Transverse colon (tissue), 4 donors: ENCODE measurements at regions not wholly inside any gene's neighbourhood (a gene's known extent, or its start where the extent isn't known, plus 50 kb on each side); places are given as distances from the start of the nearest gene placed in this dataset.

Experiments
- DNase-seq: peaks from one replicate; pipeline ENCODE4 v3.0.0-alpha.2; 2019
- H3K27ac ChIP-seq, 4 donors: fragments of 200-600 bp; sonication (generic); 2 replicates each; pipeline ENCODE4 v1.5.1; 2016 to 2018; ENCODE audit warnings: inconsistent platforms in 4 of 4
- H3K27me3 ChIP-seq: fragments of 200-600 bp; sonication (generic); 2 replicates; pipeline ENCODE4 v1.5.1; 2017; ENCODE audit warnings: inconsistent platforms
- H3K36me3 ChIP-seq, 4 donors: fragments of 200-600 bp; sonication (generic); 2 replicates each; pipeline ENCODE4 v1.5.1; 2017 to 2019; ENCODE audit warnings: inconsistent platforms in 4 of 4
- H3K4me1 ChIP-seq, 4 donors: fragments of 200-600 bp; sonication (generic); 2 replicates each; pipeline ENCODE4 v1.5.1; 2017 to 2020; ENCODE audit warnings: inconsistent platforms in 4 of 4
- H3K4me3 ChIP-seq, 4 donors: fragments of 200-600 bp; sonication (generic); 1 replicate in 1 of 4; 2 replicates in 3 of 4; pipeline versions ENCODE4 v1.5.1 to v1.6.1; 2017 to 2019; ENCODE audit warnings: inconsistent platforms in 4 of 4
- H3K9me3 ChIP-seq, 2 donors: fragments of 200-600 bp; sonication (generic); 2 replicates each; pipeline ENCODE4 v1.5.1; 2017 to 2019; ENCODE audit warnings: inconsistent platforms in 2 of 2
- CTCF ChIP-seq, 5 experiments: fragments of 200-600 bp in 3 of 5; fragments of 450-650 bp in 2 of 5; sonication (generic) in 3 of 5; IDR thresholded peaks; 1 replicate in 2 of 5; 2 replicates in 3 of 5; pipeline ENCODE4 v1.5.1; 2016 to 2017; ENCODE audit warnings: antibody characterized with exemption in 5 of 5, inconsistent platforms in 3 of 5, mild to moderate bottlenecking in 2 of 5, moderate library complexity in 1 of 5
- EP300 ChIP-seq: sonication (generic); formaldehyde crosslinking; IDR thresholded peaks from one replicate; pipeline ENCODE4 v1.6.1; 2017; ENCODE audit warnings: antibody characterized with exemption, low read depth
- POLR2A ChIP-seq: fragments of 450-650 bp; IDR thresholded peaks from one replicate; pipeline ENCODE4 v1.6.1; 2016; ENCODE audit warnings: antibody characterized with exemption, mild to moderate bottlenecking, moderate library complexity
- POLR2AphosphoS5 ChIP-seq, 3 donors: sonication (generic); formaldehyde crosslinking; IDR thresholded peaks; one replicate each; pipeline ENCODE4 v1.6.1; 2016; ENCODE audit warnings: antibody characterized with exemption in 3 of 3
- WGBS, 2 donors: methylation state at CpG; one replicate each; pipeline ENCODE4 v1.1.5; 2018; ENCODE audit warnings: low coverage in 1 of 2; 5-methylcytosine and 5-hydroxymethylcytosine counted together
- in situ Hi-C, 4 donors: fragments of 200-750 bp; cut with MboI; loops; one replicate each; pipeline versions ENCODE4 v1.15.0 to v1.15.1; 2017; ENCODE audit warnings: low sequenced_read_pairs in 3 of 4, low pct_ligation_motif_present in 1 of 4, low pct_unique_long_range_greater_than_20kb in 1 of 4
- intact Hi-C: fragments of 100-400 bp; cut with DNase I; formaldehyde crosslinking; loops from one replicate; pipeline ENCODE4 v1.15.1; 2023; ENCODE audit warnings: low total_unique reads

DNA sequence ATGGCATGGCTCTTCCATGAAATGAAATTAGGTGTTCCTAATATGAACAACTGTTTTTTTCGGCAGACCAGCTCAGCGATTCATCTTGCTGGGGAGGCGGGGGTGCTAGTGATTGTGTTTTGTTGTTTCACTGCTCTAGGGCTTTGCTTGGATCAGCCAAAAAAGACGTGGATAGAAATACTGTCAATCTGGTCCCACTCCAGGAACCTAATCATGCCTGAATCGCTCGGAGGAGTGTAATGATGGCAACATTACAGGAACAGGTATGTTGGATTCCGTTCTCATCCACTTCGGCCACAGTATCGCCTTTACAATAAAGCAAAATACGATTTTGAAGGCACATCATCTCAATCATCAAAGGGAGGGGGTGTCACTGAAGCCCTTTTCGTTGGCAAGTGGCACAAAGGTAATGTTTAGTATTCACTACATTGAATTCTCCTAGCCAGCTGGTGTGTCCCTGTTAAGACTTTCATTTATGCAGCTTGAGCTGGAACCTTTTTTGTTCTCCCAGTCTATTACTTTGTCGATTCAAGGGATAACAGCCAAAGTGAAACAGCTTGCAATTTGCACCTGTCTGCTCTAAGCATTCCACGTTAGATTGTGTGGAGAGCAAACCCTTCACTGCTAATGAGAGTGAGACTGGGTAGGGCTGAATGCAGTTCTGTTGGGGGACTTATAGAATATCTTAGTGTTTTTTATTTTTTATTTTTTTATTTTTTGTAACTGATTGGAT, 477.7 kb downstream of the TFAP2A start:
- Histone ChIP-seq H3K4me1 (no peaks in the 10 kb centered on the region), H3K27ac (no peak overlapping the region), H3K4me3 (no peak overlapping the region), H3K36me3 (no peaks in the 10 kb centered on the region), H3K9me3 (no peaks in the 10 kb centered on the region), H3K27me3 (no peaks in the 10 kb centered on the region)
- TF ChIP-seq POLR2A (no peak), CTCF (IDR thresholded peaks at IDR 0.05) (no peak), POLR2AphosphoS5 (IDR thresholded peaks at IDR 0.05) (no peak), EP300 (no peak)
- DNase-seq = no peak
- intact Hi-C loops (no loop called here), in situ Hi-C loops (no loop called here)
- WGBS, 2 donors = 74 to 75% methylated on average over 9 to 13 of the region's 13 CpGs

DNA sequence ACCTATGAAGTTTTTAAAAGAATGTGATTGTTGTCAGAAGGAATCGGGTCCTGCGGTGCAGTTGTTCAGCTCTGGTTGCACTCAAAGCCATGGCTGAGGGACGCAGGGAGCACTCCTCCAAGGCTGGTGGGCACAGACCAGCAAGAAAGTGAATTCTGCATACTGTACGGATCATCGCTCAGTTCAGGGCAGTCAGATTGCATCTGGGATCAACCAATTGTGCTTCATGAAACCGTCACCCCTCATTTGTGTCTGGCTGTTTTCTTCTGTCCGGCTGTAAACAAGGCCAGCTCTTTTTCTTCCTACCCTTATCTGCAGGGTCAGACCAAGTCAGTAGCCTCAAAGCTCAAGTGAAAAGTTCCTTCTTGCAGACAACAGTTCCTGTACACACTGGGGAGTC, 478.3 kb downstream of the TFAP2A start:
- no peak for TF ChIP-seq EP300
- no peak for TF ChIP-seq POLR2AphosphoS5 (IDR thresholded peaks at IDR 0.05)
- TF ChIP-seq POLR2A = no peak
- no peak for TF ChIP-seq CTCF (IDR thresholded peaks at IDR 0.05)
- Histone ChIP-seq H3K36me3 (no peaks in the 10 kb centered on the region), H3K9me3 (no peaks in the 10 kb centered on the region), H3K27ac (no peak overlapping the region), H3K4me3 (no peak overlapping the region), H3K4me1 (no peaks in the 10 kb centered on the region), H3K27me3 (no peaks in the 10 kb centered on the region)
- in situ Hi-C loops = no loop called here
- WGBS, 2 donors = 39 to 80% methylated on average over 3 to 7 of the region's 7 CpGs
- no peak for DNase-seq
- intact Hi-C loops = no loop called here

- Histone ChIP-seq H3K9me3 (no peaks in the 10 kb centered on the region), H3K27ac (no peak overlapping the region), H3K4me3 (no peak overlapping the region), H3K36me3 (no peaks in the 10 kb centered on the region), H3K4me1 (no peaks in the 10 kb centered on the region), H3K27me3 (no peaks in the 10 kb centered on the region)
- 57 to 78% methylated on average over 1 to 2 of the region's 2 CpGs for WGBS, 2 donors
- intact Hi-C loops (no loop called here), in situ Hi-C loops (no loop called here)
- DNase-seq = no peak
- no peak for TF ChIP-seq CTCF (IDR thresholded peaks at IDR 0.05)
Measured at GRCh38 chr6:9933677-9934076, 481.2 kb downstream of the TFAP2A start.

DNA sequence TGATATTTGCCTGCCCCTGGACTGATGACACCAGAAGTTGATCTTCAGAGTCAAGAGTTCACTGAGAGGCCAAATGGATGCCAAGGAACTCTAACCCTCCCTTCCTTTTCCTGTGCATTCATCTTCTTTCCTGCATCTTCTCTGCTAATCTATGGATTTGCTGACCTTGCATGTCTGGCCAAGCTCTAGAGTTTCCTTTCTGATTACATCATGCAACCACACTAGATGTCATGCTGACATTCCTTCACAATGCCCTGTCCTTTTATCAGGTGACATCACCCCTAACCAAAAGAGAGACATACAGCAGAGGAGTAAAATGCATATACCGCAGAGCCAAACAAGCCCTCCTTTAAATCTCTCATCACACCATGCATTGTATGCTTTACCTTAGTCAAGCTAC, 487.6 kb downstream of the TFAP2A start:
- WGBS, 2 donors = 89 to 100% methylated on average over 1 of the region's 1 CpG
- Histone ChIP-seq H3K27ac (no peak overlapping the region), H3K27me3 (no peaks in the 10 kb centered on the region), H3K4me3 (no peak overlapping the region), H3K4me1 (no peaks in the 10 kb centered on the region), H3K9me3 (no peaks in the 10 kb centered on the region), H3K36me3 (no peaks in the 10 kb centered on the region)
- no peak for DNase-seq
- in situ Hi-C loops = no loop called here
- no peak for TF ChIP-seq POLR2AphosphoS5 (IDR thresholded peaks at IDR 0.05)
- intact Hi-C loops = no loop called here

GRCh38 chr6:9924971-9925370, 489.9 kb downstream of the TFAP2A start:
- 53 to 61% methylated on average over 3 to 7 of the region's 7 CpGs for WGBS, 2 donors
- Histone ChIP-seq H3K9me3 (no peaks in the 10 kb centered on the region), H3K4me1 (no peaks in the 10 kb centered on the region), H3K27ac (no peak overlapping the region), H3K4me3 (no peak overlapping the region), H3K36me3 (no peaks in the 10 kb centered on the region), H3K27me3 (no peaks in the 10 kb centered on the region)
- no peak for DNase-seq
- intact Hi-C loops (no loop called here), in situ Hi-C loops (no loop called here)
- TF ChIP-seq POLR2AphosphoS5 (IDR thresholded peaks at IDR 0.05) (no peak), EP300 (no peak), POLR2A (no peak), CTCF (IDR thresholded peaks at IDR 0.05) (no peak)
